Upper lobe of left lung (tissue), 4 donors: ENCODE measurements at regions not wholly inside any gene's neighbourhood (a gene's known extent, or its start where the extent isn't known, plus 50 kb on each side); places are given as distances from the start of the nearest gene placed in this dataset.
"Not testable (repeated sequence)": the region's sequence is repeated elsewhere in the genome, so short reads cannot be mapped to it uniquely, and the experiment has no call there.

Experiments used
- CTCF ChIP-seq, 6 experiments: fragments of 450-650 bp in 4 of 6; fragments of 200-600 bp in 2 of 6; sonication (generic) in 2 of 6; IDR thresholded peaks; one replicate each; pipeline ENCODE4 v1.5.1; 2016 to 2019; ENCODE audit warnings: antibody characterized with exemption in 6 of 6
- EP300 ChIP-seq, 4 donors: sonication (generic); formaldehyde crosslinking; IDR thresholded peaks; one replicate each; pipeline ENCODE4 v1.5.1; 2017; ENCODE audit warnings: antibody characterized with exemption in 4 of 4, control low read depth in 2 of 4
- POLR2AphosphoS5 ChIP-seq, 2 donors: sonication (generic); formaldehyde crosslinking; IDR thresholded peaks; one replicate each; pipeline ENCODE4 v1.5.1; 2017; ENCODE audit warnings: antibody characterized with exemption in 2 of 2

- TF ChIP-seq EP300, CTCF, POLR2AphosphoS5 (IDR thresholded peaks at IDR 0.05): not testable (repeated sequence)
Observed at GRCh38 chr10:46098925-46099324, 52.9 kb upstream of the MSMB start.
